ENCODE measurements at regions not wholly inside any gene's neighbourhood (a gene's known extent, or its start where the extent isn't known, plus 50 kb on each side); places are given as distances from the start of the nearest gene placed in this dataset.
"Not testable (repeated sequence)": the region's sequence is repeated elsewhere in the genome, so short reads cannot be mapped to it uniquely, and the experiment has no call there.

GRCh38 chr2:207375207-207375875 is 154.4 kb upstream of the CREB1 start:
- ChIA-PET CTCF (no interaction called here), POLR2A (no interaction called here)
- no peaks in the 10 kb centered on the region for H3K36me3 ChIP-seq (ENCODE audit: control insufficient read depth, insufficient read depth, low read length)
- no peak overlapping the region for H3K4me3 ChIP-seq (ENCODE audit: low read depth in 2 of 2, low read length in 2 of 2)
- no peak for ATAC-seq
- DNase-seq (ENCODE audit: low read depth, low spot score): no peak
- no peaks in the 10 kb centered on the region for H3K27me3 ChIP-seq (ENCODE audit: control insufficient read depth, insufficient read depth, low read length)
- in situ Hi-C loops (cut with HindIII; ENCODE audit: low pct_unique_long_range_greater_than_20kb, low sequenced_read_pairs) (no loop called here), intact Hi-C loops (cut with micrococcal nuclease; ENCODE audit: unreplicated experiment) (no loop called here)
- TF ChIP-seq TCF7L2 (IDR thresholded peaks at IDR 0.05; ENCODE audit: low read depth, low read length) (no peak), POLR2AphosphoS5 (IDR thresholded peaks at IDR 0.05; ENCODE audit: low read depth, low read length) (no peak), SIN3A (IDR thresholded peaks at IDR 0.05; ENCODE audit: borderline replicate concordance, insufficient read depth, low read depth, low read length) (no peak), CTCF (IDR thresholded peaks at IDR 0.05) (no peak), REST (IDR thresholded peaks at IDR 0.05; ENCODE audit: insufficient read depth in 1 of 2, low read depth in 2 of 2, low read length in 1 of 2) (no peak)
- H3K27ac ChIP-seq (ENCODE audit: low read length): no peak overlapping the region
- H3K9me3 ChIP-seq (ENCODE audit: control insufficient read depth, insufficient read depth, low read depth, low read length): no peaks in the 10 kb centered on the region
- H3K4me1 ChIP-seq (ENCODE audit: control insufficient read depth, insufficient read depth, low read length): no peaks in the 10 kb centered on the region
- no TSS peak for BruUV-seq (replicated peaks)

GRCh38 chr2:207378620-207379019 is 151.1 kb upstream of the CREB1 start:
- H3K36me3 ChIP-seq (ENCODE audit: control insufficient read depth, insufficient read depth, low read length); intact Hi-C loops (cut with micrococcal nuclease; ENCODE audit: unreplicated experiment); in situ Hi-C loops (cut with HindIII; ENCODE audit: low pct_unique_long_range_greater_than_20kb, low sequenced_read_pairs); H3K4me3 ChIP-seq (ENCODE audit: low read depth in 2 of 2, low read length in 2 of 2); CTCF ChIA-PET; H3K9me3 ChIP-seq (ENCODE audit: control insufficient read depth, insufficient read depth, low read depth, low read length); H3K27ac ChIP-seq (ENCODE audit: low read length); ATAC-seq; H3K4me1 ChIP-seq (ENCODE audit: control insufficient read depth, insufficient read depth, low read length); POLR2A ChIA-PET; BruUV-seq (replicated peaks); H3K27me3 ChIP-seq (ENCODE audit: control insufficient read depth, insufficient read depth, low read length); DNase-seq (ENCODE audit: low read depth, low spot score): not testable (repeated sequence)

- Histone ChIP-seq H3K4me3 (ENCODE audit: low read depth in 2 of 2, low read length in 2 of 2) (no peak overlapping the region), H3K36me3 (ENCODE audit: control insufficient read depth, insufficient read depth, low read length) (no peaks in the 10 kb centered on the region), H3K27ac (ENCODE audit: low read length) (no peak overlapping the region), H3K9me3 (ENCODE audit: control insufficient read depth, insufficient read depth, low read depth, low read length) (no peaks in the 10 kb centered on the region), H3K27me3 (ENCODE audit: control insufficient read depth, insufficient read depth, low read length) (no peaks in the 10 kb centered on the region), H3K4me1 (ENCODE audit: control insufficient read depth, insufficient read depth, low read length) (no peaks in the 10 kb centered on the region)
- ChIA-PET CTCF (no interaction called here), POLR2A (no interaction called here)
- intact Hi-C loops (cut with micrococcal nuclease; ENCODE audit: unreplicated experiment): no loop called here
- ATAC-seq (no peak), DNase-seq (ENCODE audit: low read depth, low spot score) (no peak)
- TF ChIP-seq SIN3A (IDR thresholded peaks at IDR 0.05; ENCODE audit: borderline replicate concordance, insufficient read depth, low read depth, low read length) (no peak), CTCF (IDR thresholded peaks at IDR 0.05) (no peak), REST (IDR thresholded peaks at IDR 0.05; ENCODE audit: insufficient read depth in 1 of 2, low read depth in 2 of 2, low read length in 1 of 2) (no peak), POLR2AphosphoS5 (IDR thresholded peaks at IDR 0.05; ENCODE audit: low read depth, low read length) (no peak), TCF7L2 (IDR thresholded peaks at IDR 0.05; ENCODE audit: low read depth, low read length) (no peak)
- no TSS peak for BruUV-seq (replicated peaks)
- in situ Hi-C loops (cut with HindIII; ENCODE audit: low pct_unique_long_range_greater_than_20kb, low sequenced_read_pairs): no loop called here
Measured at GRCh38 chr2:207385076-207385475, 144.7 kb upstream of the CREB1 start.

Data from Panc1 (cell line).